ENCODE measurements at regions not wholly inside any gene's neighbourhood (a gene's known extent, or its start where the extent isn't known, plus 50 kb on each side); places are given as distances from the start of the nearest gene placed in this dataset.
"Not testable (repeated sequence)": the region's sequence is repeated elsewhere in the genome, so short reads cannot be mapped to it uniquely, and the experiment has no call there.

DNA sequence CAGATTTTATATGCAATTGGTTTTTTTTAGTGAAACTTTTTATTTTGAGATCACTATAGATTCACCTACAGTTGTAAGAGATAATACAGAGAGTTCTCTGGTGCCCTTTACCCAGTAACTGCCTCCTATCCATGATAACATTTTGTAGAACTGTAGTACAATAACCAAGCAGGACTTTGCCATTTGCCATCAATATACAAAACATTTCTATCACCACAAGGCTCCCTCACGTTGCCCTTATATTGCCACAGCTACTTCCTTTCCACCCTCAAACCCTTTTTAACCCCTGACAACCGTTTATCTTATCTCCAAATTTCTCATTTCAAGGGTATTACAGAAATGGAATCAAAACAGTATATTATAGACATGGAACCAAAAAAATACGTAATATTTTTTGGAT, 130.7 kb upstream of the GOLGA6L4 start:
- no peaks in the 10 kb centered on the region for H3K36me3 ChIP-seq
- no peak overlapping the region for H3K27ac ChIP-seq
- peaks cover 0 to 4% (median 0%) of the 10 kb centered on the region in 9 donors for H3K4me1 ChIP-seq
- no peaks in the 10 kb centered on the region for H3K27me3 ChIP-seq
- intact Hi-C loops (cut with DNase I) = no loop called here
- TF ChIP-seq, protein P1, sequence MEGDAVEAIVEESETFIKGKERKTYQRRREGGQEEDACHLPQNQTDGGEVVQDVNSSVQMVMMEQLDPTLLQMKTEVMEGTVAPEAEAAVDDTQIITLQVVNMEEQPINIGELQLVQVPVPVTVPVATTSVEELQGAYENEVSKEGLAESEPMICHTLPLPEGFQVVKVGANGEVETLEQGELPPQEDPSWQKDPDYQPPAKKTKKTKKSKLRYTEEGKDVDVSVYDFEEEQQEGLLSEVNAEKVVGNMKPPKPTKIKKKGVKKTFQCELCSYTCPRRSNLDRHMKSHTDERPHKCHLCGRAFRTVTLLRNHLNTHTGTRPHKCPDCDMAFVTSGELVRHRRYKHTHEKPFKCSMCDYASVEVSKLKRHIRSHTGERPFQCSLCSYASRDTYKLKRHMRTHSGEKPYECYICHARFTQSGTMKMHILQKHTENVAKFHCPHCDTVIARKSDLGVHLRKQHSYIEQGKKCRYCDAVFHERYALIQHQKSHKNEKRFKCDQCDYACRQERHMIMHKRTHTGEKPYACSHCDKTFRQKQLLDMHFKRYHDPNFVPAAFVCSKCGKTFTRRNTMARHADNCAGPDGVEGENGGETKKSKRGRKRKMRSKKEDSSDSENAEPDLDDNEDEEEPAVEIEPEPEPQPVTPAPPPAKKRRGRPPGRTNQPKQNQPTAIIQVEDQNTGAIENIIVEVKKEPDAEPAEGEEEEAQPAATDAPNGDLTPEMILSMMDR (IDR thresholded peaks at IDR 0.05) = no peak
- ATAC-seq (no peak), DNase-seq (no peak)
- no peaks in the 10 kb centered on the region for H3K9me3 ChIP-seq
- no peak overlapping the region for H3K4me3 ChIP-seq
- 75 to 76% methylated on average over 3 of the region's 3 CpGs for WGBS, 2 donors

DNA sequence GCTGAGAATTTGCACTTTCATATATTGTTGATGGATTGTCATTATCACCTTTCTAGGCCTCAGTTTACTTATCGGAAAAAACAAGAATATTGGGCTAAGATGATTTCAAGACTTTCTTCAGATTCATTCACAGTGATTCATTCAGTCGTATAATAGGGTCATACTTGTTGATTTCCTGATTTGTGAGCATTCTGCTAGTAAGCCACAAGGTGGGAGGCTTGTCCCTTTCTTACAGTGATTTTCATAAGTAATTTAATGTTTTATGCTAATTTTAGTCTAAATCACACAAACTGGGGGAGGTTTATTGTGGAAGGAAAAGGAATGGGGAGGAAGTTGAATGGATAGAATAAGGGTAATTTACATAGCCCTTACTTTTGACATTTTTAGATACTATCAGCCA, 126.8 kb upstream of the GOLGA6L4 start:
- H3K4me3 ChIP-seq = no peak overlapping the region
- H3K9me3 ChIP-seq = no peaks in the 10 kb centered on the region
- H3K36me3 ChIP-seq = no peaks in the 10 kb centered on the region
- 75 to 84% methylated on average over 2 of the region's 2 CpGs for WGBS, 2 donors
- ATAC-seq (no peak), DNase-seq (no peak)
- no peak overlapping the region for H3K27ac ChIP-seq
- no peaks in the 10 kb centered on the region for H3K27me3 ChIP-seq
- TF ChIP-seq, protein P1 (IDR thresholded peaks at IDR 0.05) = no peak
- intact Hi-C loops (cut with DNase I) = no loop called here
- no peaks in the 10 kb centered on the region for H3K4me1 ChIP-seq

DNA sequence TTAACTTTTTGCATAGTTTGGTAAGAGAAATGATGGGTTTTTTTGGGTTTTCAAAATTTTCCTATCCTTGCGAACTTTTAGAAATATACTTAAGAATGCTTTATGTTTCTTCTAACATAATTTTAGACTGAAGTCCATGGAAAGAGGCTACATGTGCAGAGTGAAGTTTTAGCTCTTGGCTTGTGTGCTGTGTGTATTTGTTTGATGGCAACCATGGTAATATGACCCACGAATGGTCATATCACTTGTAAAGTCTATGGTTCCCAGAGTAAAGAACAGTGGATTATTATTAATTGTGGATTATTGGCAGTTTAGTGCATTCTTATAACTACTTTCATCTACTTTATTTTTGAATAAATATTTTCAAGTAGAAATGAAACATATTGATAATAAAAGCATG, 124.0 kb upstream of the GOLGA6L4 start:
- ATAC-seq (no peak), DNase-seq (no peak)
- WGBS, 2 donors = 52 to 65% methylated on average over 2 of the region's 2 CpGs
- no peaks in the 10 kb centered on the region for H3K4me1 ChIP-seq
- H3K9me3 ChIP-seq = no peaks in the 10 kb centered on the region
- H3K36me3 ChIP-seq = no peaks in the 10 kb centered on the region
- H3K27me3 ChIP-seq = no peaks in the 10 kb centered on the region
- H3K4me3 ChIP-seq = no peak overlapping the region
- intact Hi-C loops (cut with DNase I) = no loop called here
- TF ChIP-seq, protein P1 (IDR thresholded peaks at IDR 0.05) = no peak
- no peak overlapping the region for H3K27ac ChIP-seq

DNA sequence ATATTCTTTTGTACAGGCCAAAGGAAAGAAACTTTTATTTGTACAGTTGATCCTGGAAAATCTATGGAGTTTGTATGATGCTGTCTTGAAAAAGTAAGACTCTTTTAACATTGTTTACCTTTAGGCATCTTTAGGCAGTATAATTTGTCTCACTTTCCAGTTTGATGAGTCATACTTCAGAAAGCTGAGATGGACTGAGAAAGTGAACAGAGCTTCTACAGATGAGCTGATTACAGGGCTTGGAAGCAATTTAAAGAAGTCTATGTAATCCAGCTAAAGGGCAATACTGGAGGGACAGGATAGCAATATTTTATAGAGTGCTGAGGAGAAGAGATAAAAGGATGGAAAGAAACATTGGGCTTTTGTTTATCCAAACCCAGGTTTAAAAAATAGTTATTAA, 123.5 kb upstream of the GOLGA6L4 start:
- H3K4me1 ChIP-seq = no peaks in the 10 kb centered on the region
- H3K27me3 ChIP-seq = no peaks in the 10 kb centered on the region
- TF ChIP-seq, protein P1 (IDR thresholded peaks at IDR 0.05) = no peak
- DNase-seq = no peak
- no peak for ATAC-seq
- H3K36me3 ChIP-seq = no peaks in the 10 kb centered on the region
- H3K9me3 ChIP-seq = no peaks in the 10 kb centered on the region
- H3K4me3 ChIP-seq = no peak overlapping the region
- intact Hi-C loops (cut with DNase I) = no loop called here
- no peak overlapping the region for H3K27ac ChIP-seq

DNA sequence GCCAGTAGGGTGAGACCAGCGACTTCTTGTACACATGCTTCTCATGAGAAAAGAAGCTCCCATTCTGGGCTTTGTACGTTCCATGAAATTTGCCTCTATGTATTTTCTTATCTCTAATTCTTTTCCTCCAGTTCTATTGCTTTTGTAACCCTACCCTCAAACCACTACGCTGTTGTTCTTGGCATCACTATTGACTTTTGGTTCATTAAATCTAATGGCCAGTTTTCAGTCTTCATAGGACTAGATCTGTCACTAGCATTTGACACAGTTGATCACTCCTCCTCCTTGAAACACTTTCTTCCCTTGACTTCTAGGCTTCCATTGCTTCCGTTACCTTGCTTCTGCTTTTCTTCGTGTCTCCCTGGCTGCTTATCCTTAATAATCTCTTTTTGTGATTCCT, 121.7 kb upstream of the GOLGA6L4 start:
- DNase-seq (no peak), ATAC-seq (no peak)
- H3K9me3 ChIP-seq = no peaks in the 10 kb centered on the region
- no peaks in the 10 kb centered on the region for H3K4me1 ChIP-seq
- H3K36me3 ChIP-seq = no peaks in the 10 kb centered on the region
- H3K27ac ChIP-seq = no peak overlapping the region
- intact Hi-C loops (cut with DNase I) = no loop called here
- TF ChIP-seq, protein P1 (IDR thresholded peaks at IDR 0.05) = no peak
- WGBS, 2 donors = 88 to 91% methylated on average over 5 of the region's 5 CpGs
- H3K27me3 ChIP-seq = no peaks in the 10 kb centered on the region
- H3K4me3 ChIP-seq = no peak overlapping the region

DNA sequence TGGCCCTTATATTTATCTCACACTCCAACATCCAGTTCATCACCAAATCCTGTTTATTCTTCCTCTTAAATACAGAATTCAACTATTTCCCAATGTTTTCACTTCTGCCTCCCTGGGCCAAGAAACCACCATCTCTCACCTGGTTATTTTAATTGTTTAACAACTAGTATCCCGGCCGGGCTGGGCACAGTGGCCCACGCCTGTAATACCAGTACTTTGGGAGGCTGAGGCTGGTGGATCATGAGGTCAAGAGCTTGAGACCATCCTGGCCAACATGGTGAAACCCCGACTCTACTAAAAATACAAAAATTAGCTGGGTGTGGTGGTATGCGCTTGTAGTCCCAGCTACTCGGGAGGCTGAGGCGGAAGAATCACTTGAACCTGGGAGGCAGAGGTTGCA, 120.9 kb upstream of the GOLGA6L4 start:
- H3K27ac ChIP-seq; H3K27me3 ChIP-seq; DNase-seq; H3K4me3 ChIP-seq; ATAC-seq; H3K36me3 ChIP-seq; H3K4me1 ChIP-seq; H3K9me3 ChIP-seq; intact Hi-C loops (cut with DNase I): not testable (repeated sequence)
- WGBS, 2 donors = 90 to 91% methylated on average over 7 of the region's 7 CpGs

Measured in heart right ventricle (tissue), 16 donors.